A673 (cell line): ENCODE measurements at regions not wholly inside any gene's neighbourhood (a gene's known extent, or its start where the extent isn't known, plus 50 kb on each side); places are given as distances from the start of the nearest gene placed in this dataset.

Experiments used
- BruUV-seq: library from RNA; stranded (reverse); fragments of 400-500 nt; replicated peaks from 2 replicates; lab custom pipeline; 2021; lab: Mats Ljungman, UMichigan
- CTCF ChIA-PET: fragments of 300-600 bp; sonication (Branson Sonifier 250); formaldehyde crosslinking; loops from one replicate; lab custom pipeline; 2022; ENCODE audit warnings: antibody characterized with exemption; lab: Charles Lee
- POLR2A ChIA-PET: fragments of 300-600 bp; sonication (Branson Sonifier 250); formaldehyde crosslinking; loops from one replicate; lab custom pipeline; 2022; ENCODE audit warnings: antibody characterized with exemption; ENCODE audit not compliant: low non-redundant PET; lab: Charles Lee
- DNase-seq: peaks from one replicate; pipeline ENCODE4 v3.0.0-alpha.2; 2015; ENCODE audit warnings: low spot score
- H3K27ac ChIP-seq: fragments of 200-600 bp; sonication (generic); 2 replicates; pipeline ENCODE4 v1.5.1; 2016; ENCODE audit warnings: mixed run types, low read depth, mild to moderate bottlenecking, mixed read lengths, antibody characterized with exemption, low read length; ENCODE audit not compliant: poor library complexity, severe bottlenecking
- H3K27me3 ChIP-seq: fragments of 200-600 bp; sonication (generic); replicated peaks from 2 replicates; pipeline ENCODE4 v1.6.1; 2017; ENCODE audit warnings: mixed run types, low read depth, mild to moderate bottlenecking, mixed read lengths, antibody characterized with exemption, low read length; ENCODE audit not compliant: insufficient read depth, poor library complexity
- H3K36me3 ChIP-seq: fragments of 200-600 bp; sonication (generic); 2 replicates; pipeline ENCODE4 v1.6.1; 2016; ENCODE audit warnings: mixed run types, mild to moderate bottlenecking, mixed read lengths, antibody characterized with exemption, low read length; ENCODE audit not compliant: insufficient read depth, poor library complexity, severe bottlenecking
- H3K4me1 ChIP-seq: fragments of 200-600 bp; sonication (generic); 2 replicates; pipeline ENCODE4 v1.6.1; 2017; ENCODE audit warnings: mixed run types, mild to moderate bottlenecking, mixed read lengths, antibody characterized with exemption, low read length; ENCODE audit not compliant: insufficient read depth, poor library complexity, severe bottlenecking
- H3K4me3 ChIP-seq: fragments of 200-600 bp; sonication (generic); 2 replicates; pipeline ENCODE4 v1.5.1; 2016; ENCODE audit warnings: low read depth, mixed run types, mild to moderate bottlenecking, mixed read lengths, low read length; ENCODE audit not compliant: poor library complexity, severe bottlenecking
- H3K9me3 ChIP-seq: fragments of 200-600 bp; sonication (generic); 2 replicates; pipeline ENCODE4 v1.6.1; 2016; ENCODE audit warnings: mixed run types, low read depth, mild to moderate bottlenecking, mixed read lengths, antibody characterized with exemption, low read length; ENCODE audit not compliant: poor library complexity, severe bottlenecking
- CTCF ChIP-seq: fragments of 300-800, 200-600 bp; sonication (generic); conservative IDR thresholded peaks from 2 replicates; pipeline ENCODE4 v1.5.1; 2017; ENCODE audit warnings: low read depth, mild to moderate bottlenecking, antibody characterized with exemption, low read length, moderate library complexity, mixed read lengths
- EZH2 ChIP-seq: fragments of 200-600 bp; sonication (generic); IDR thresholded peaks from 2 replicates; pipeline ENCODE4 v1.6.1; 2017; ENCODE audit warnings: borderline replicate concordance, low read depth, mild to moderate bottlenecking, mixed read lengths, antibody characterized with exemption, low read length; ENCODE audit not compliant: poor library complexity, severe bottlenecking
- intact Hi-C: fragments of 100-400 bp; cut with micrococcal nuclease; formaldehyde crosslinking; loops from one replicate; pipeline ENCODE4 v1.10.0; 2022; ENCODE audit not compliant: unreplicated experiment

- TF ChIP-seq CTCF: no peak
- TF ChIP-seq EZH2: no peak
- BruUV-seq: no TSS peak
- peak; percentile 14 for DNase-seq
- Histone ChIP-seq H3K9me3 (no peaks in the 10 kb centered on the region), H3K27ac (no peak overlapping the region), H3K36me3 (no peaks in the 10 kb centered on the region), H3K4me1 (peaks cover 14% of the 10 kb centered on the region), H3K27me3 (peaks cover 69% of the 10 kb centered on the region), H3K4me3 (no peak overlapping the region)
- intact Hi-C loops: no loop called here
- POLR2A ChIA-PET: no interaction called here
- CTCF ChIA-PET: no interaction called here
These were observed 297.8 kb upstream of the PRKCQ start for GRCh38 chr10:6877722-6878392.

GRCh38 chr10:6877336-6877721 lies 297.3 kb upstream of the PRKCQ start:
- H3K27ac ChIP-seq: no peak overlapping the region
- DNase-seq: peak; percentile 27
- H3K4me1 ChIP-seq: peaks cover 12% of the 10 kb centered on the region
- POLR2A ChIA-PET: no interaction called here
- no TSS peak for BruUV-seq
- CTCF ChIA-PET: interaction anchor here (0.5 kb wide), 1 partner anchor 205 kb away, joined by 3 read pairs; no protein-coding TSS in a partner anchor
- H3K9me3 ChIP-seq: no peaks in the 10 kb centered on the region
- no peak overlapping the region for H3K4me3 ChIP-seq
- TF ChIP-seq EZH2 (no peak), CTCF (no peak)
- intact Hi-C loops: no loop called here
- H3K27me3 ChIP-seq: peaks cover 70% of the 10 kb centered on the region
- H3K36me3 ChIP-seq: no peaks in the 10 kb centered on the region

GRCh38 chr10:6875269-6875865 lies 295.3 kb upstream of the PRKCQ start:
- Histone ChIP-seq H3K27ac (no peak overlapping the region), H3K9me3 (no peaks in the 10 kb centered on the region), H3K27me3 (peaks cover 66% of the 10 kb centered on the region), H3K36me3 (no peaks in the 10 kb centered on the region), H3K4me1 (peaks cover 12% of the 10 kb centered on the region), H3K4me3 (no peak overlapping the region)
- intact Hi-C loops: no loop called here
- no peak for TF ChIP-seq CTCF
- TF ChIP-seq EZH2: no peak
- DNase-seq: no peak
- ChIA-PET POLR2A (no interaction called here), CTCF (no interaction called here)
- BruUV-seq: no TSS peak
